Fibroblast of peridontal ligament (primary cell): ENCODE measurements at regions not wholly inside any gene's neighbourhood (a gene's known extent, or its start where the extent isn't known, plus 50 kb on each side); places are given as distances from the start of the nearest gene placed in this dataset.

Experiments
- DNase-seq: peaks from one replicate; pipeline ENCODE4 v3.0.0-alpha.2; 2010; ENCODE audit errors: extremely low read depth

DNA sequence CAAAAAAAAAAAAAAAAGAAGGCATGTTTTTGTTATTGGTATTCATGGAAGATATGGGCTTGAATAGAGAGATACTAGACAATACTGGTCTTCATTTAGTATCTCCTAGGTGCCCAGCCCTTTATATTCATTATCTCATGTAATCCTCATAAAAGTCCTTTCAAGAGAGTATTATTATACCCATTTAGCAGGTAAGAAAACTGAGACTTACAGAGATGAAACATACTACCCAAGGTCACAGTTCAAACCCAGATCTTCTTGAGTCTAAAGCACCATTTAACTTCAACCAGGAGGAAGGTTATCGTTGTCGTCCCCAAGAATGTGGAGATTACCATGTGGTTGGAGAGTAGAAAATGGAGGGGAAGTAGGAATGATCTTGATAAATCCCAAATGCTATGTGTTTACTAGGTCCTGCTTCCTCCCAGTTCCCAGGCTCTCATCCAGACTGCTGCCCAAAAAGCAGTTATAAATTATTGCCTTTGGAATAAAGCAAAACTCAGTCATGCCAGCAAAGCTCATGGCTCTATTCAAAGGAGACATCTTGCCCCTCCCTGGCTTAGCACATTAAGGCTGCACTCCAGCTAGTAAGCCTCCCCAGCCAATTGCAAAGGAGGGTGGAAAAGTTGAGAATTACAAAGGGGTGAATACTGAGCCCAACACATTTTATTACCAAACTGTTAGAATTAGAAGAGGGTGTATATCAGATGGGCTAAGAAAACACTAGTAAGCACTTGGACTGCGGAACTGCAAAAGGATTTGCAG is 163.9 kb downstream of the PIK3R1 start:
- no peak for DNase-seq

GRCh38 chr5:68380078-68380477 is 164.5 kb downstream of the PIK3R1 start:
- no peak for DNase-seq

GRCh38 chr5:68381060-68381459 is 165.5 kb downstream of the PIK3R1 start:
- no peak for DNase-seq

GRCh38 chr5:68381909-68382308 is 166.4 kb downstream of the PIK3R1 start:
- no peak for DNase-seq

DNA sequence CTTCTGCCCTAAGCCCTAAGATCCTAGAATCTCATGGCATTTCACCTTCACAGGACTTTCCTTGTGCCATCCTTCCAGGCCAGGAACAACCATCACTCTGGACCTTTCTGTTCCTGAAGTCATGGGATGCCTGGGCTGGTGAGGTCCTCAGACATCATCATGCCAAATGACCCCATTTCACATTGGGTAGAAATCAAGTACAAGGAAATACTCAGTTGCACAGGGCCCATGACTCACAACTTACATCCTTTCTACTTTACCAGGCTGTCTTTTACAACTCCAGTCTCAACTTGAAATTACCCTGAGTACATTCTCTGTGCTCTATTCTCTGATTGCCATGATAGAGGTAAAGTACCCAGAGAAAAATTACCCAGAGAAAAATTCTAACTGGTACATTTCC is 167.1 kb downstream of the PIK3R1 start:
- DNase-seq, result no peak

GRCh38 chr5:68383888-68384310 is 168.3 kb downstream of the PIK3R1 start:
- DNase-seq, result no peak

DNA sequence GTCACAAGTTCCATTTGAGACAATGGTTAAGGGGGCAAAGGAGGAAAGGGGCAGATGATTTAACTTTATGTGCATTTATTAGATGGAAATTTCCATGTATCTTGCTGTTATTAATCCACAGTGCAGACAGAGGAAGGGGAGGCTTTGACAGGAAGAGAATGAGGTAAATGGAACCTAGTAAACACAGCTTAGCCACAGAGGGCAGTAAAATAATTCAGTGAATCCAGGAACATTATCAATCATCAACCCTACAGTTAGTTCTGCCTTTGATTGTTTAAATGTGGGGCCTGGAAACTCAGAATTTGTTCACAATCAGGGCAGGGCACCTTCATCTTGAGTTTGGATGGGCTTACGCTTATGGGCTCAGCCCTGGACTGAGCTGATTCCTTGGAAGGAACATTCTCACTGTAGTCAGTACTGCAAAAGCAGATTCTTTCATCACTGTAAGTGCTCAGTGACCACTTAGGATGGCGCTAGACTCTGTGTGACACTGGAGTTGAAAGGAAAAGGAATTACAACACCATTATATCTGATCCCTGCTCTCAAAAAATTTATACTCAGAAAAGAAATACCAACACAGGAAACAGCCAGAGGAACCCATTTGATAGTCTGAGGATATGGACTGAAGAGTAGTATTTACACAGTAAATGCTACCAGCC is 169.5 kb downstream of the PIK3R1 start:
- DNase-seq, result no peak

DNA sequence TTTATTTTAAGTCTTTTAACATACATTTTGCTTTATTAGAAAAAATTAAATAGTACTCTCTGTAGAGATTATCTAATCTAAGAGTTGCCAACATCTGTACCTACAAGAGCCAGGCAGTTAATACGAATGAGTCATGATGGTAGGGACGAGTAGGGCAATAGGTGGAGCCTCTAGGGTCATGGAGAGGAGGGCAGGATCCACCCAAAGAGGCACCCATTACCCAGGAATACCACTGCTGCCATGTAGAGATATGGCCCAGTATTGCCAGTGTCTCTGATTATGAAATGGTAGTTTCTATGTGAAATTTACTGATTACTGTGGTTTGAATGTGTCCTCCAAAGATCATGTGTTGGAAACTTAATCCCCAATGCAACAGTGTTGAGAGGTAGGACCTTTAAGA is 170.4 kb downstream of the PIK3R1 start:
- DNase-seq, result no peak

GRCh38 chr5:68387074-68387796 is 171.7 kb downstream of the PIK3R1 start:
- no peak for DNase-seq

DNA sequence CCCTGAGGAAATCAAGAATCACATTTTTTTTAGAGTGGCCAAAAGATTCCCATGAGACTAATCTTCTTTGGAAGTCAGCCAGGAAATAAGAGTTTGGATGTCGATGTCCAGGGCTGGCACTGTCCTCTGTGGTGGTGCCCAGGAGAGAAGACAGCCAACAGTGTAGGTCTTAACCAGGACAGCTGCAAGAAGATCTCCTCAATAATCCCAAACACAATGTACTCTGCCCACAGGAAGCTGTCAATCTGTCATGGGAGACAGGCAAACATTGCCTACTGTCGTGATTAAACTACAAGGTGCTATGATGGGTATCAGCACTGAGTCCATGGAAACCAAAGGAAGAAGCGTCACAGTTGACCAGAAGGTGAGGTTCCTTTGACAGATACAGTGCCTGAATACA is 174.1 kb downstream of the PIK3R1 start:
- no peak for DNase-seq

- no peak for DNase-seq
Measured at GRCh38 chr5:68392617-68393016, 177.1 kb downstream of the PIK3R1 start.

DNA sequence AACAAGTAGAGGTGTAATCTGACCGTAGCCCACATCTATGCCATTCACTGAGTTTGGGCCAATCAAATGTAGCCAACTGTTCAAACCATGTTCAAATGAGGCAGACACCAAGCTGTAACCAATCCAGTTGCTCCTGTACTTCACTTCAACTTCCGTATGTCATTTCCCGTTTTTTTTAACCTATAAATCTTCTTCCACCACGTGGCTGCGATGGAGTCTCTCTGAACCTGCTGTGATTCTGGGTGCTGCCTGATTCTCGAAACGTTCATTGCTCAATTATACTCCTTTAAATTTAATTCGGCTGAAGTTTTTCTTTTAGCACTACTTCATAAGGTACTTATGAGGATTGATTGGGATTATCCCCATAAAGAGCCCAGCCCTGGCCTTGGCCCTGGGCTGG is 179.7 kb downstream of the PIK3R1 start:
- DNase-seq, result no peak

- no peak for DNase-seq
Measured at GRCh38 chr5:68395926-68396511, 180.5 kb downstream of the PIK3R1 start.

GRCh38 chr5:68396722-68397121 is 181.2 kb downstream of the PIK3R1 start:
- no peak for DNase-seq

- no peak for DNase-seq
Measured at GRCh38 chr5:68398146-68398812, 182.7 kb downstream of the PIK3R1 start.

DNA sequence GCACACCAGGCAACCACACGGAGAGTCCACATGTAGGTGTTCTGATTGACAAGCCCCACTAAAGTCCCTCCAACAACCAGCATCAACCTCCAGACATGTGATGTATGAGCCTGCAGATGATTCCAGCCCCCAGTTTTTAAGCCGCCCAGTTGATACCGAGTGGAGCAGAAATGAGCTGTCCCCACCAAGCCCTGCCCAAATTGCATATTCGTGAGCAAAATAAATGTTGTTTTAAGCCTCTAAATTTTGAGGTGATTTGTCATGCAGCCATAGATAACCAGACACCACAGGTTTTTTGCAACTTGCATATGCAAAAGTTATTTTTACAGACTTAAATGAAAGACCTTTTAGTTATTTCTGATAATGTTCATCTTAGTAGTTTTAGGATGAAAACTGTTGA is 187.7 kb downstream of the PIK3R1 start:
- DNase-seq, result no peak

- DNase-seq, result no peak
Measured at GRCh38 chr5:68404246-68404645, 188.7 kb downstream of the PIK3R1 start.

DNA sequence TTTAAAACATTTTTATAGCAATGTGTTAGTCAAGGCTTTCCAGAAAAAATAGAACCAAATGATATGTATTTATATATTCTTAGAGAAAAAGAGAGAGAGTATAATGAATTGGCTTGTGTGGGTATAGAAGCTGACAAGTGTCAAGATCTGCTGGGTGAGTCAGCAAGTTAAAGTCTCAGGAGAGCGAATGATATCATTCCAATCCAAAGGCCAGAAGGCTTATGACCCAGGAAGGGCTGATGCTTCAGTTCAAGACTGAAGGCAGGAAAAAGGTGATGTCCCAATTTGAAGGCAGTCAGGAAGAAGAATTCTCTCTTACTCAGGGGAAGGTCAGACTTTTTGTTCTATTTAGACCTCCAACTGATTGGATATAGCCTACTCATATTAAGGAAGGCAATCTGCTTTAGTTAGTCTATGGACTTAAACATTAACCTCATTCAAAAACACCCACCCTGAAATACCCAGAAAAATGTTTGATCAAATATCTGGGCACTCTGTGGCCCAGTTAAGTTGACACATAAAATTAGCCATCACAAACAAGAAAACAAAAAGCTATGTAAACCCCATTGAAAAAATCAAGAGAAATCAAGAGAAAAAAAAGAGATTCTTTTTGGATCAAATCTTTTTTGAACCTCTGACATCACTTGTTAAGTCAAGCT is 189.6 kb downstream of the PIK3R1 start:
- DNase-seq, result peak; percentile 16

DNA sequence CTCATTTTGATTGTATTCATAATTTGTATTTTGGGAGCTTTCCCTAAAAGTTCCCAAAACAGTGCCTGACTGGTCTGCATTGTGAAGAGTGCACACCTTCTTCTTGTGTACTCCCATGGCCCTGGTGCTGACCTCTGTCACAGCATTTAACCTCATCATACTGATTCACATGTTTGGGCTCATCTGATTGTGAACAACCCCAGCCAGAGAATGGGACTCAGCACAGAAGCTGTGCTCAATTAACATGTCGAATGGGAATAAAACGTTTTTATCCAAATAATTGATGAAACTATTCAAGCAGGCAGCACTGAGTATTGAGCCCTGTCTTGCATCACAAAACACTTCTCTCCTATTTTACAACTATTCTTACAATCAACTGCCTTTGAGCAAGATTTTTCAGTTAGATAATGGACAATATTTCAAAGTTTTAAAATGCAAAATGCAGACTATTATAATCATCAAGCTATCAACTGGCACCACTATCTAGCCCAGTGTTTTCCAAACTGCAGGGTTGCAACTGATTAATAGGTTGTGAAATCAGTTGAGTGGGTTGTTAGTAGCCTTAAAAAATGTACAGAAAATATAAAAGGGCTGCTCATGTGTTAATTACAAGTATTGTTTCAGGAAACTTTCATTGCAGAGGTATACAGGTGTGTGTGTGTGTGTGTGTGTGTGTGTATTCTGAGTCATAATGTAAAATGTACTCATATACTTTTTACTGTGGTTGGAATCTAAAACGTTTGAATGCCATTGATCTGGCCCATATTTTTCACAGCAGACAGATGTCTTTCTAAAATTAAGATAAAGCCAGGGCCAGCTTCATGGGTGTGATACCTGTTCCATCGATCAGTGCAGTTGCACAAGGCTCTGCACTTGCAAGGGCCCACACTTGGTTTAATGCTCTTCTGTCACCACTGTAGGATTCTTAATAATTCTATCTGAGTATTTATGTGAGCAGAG is 190.5 kb downstream of the PIK3R1 start:
- DNase-seq, result no peak

GRCh38 chr5:68406767-68407241 is 191.2 kb downstream of the PIK3R1 start:
- DNase-seq, result no peak
